ENCODE measurements at regions not wholly inside any gene's neighbourhood (a gene's known extent, or its start where the extent isn't known, plus 50 kb on each side); places are given as distances from the start of the nearest gene placed in this dataset.

- DNase-seq = no peak
- H3K9me3 ChIP-seq = no peaks in the 10 kb centered on the region
- intact Hi-C loops (cut with DNase I; ENCODE audit: low total_unique reads) = no loop called here
- peaks cover 0 to 20% (median 9%) of the 10 kb centered on the region in 4 donors for H3K4me1 ChIP-seq
- no peak overlapping the region for H3K4me3 ChIP-seq
- no peak overlapping the region for H3K27ac ChIP-seq
- H3K36me3 ChIP-seq = no peaks in the 10 kb centered on the region
- no peak for TF ChIP-seq CTCF (IDR thresholded peaks at IDR 0.05)
- no peaks in the 10 kb centered on the region for H3K27me3 ChIP-seq
These were observed 225.7 kb downstream of the BAMBI start for GRCh38 chr10:28903063-28903462.

DNA sequence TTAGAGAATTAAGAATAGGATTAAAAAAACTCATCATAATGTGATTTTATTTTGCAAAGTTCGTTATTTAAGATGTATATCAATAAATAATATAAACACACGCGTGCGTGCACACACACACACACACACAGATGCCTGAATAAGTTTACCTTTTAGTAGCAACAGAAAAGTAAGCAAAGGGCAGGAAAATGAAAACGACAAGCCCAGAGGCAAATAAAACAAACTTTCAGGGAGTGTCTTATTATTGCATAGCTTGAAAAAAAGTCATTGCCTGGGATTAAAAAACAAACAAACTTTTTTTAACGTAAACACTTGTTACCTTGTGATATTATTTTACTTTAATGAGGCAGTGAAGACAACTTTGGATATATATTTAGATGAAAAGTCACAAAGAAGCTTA lies 226.4 kb downstream of the BAMBI start:
- no peak for TF ChIP-seq CTCF (IDR thresholded peaks at IDR 0.05)
- no peak for DNase-seq
- Histone ChIP-seq H3K9me3 (no peaks in the 10 kb centered on the region), H3K27me3 (no peaks in the 10 kb centered on the region), H3K27ac (no peak overlapping the region), H3K36me3 (no peaks in the 10 kb centered on the region), H3K4me3 (no peak overlapping the region), H3K4me1 (peaks cover 0 to 20% (median 9%) of the 10 kb centered on the region in 4 donors)
- intact Hi-C loops (cut with DNase I; ENCODE audit: low total_unique reads) = no loop called here

GRCh38 chr10:28905371-28905770 lies 228.1 kb downstream of the BAMBI start:
- intact Hi-C loops (cut with DNase I; ENCODE audit: low total_unique reads) = no loop called here
- no peaks in the 10 kb centered on the region for H3K36me3 ChIP-seq
- no peak overlapping the region for H3K27ac ChIP-seq
- TF ChIP-seq CTCF (IDR thresholded peaks at IDR 0.05) = no peak
- H3K4me1 ChIP-seq = peaks cover 0 to 23% (median 9%) of the 10 kb centered on the region in 4 donors
- H3K9me3 ChIP-seq = no peaks in the 10 kb centered on the region
- no peak for DNase-seq
- H3K27me3 ChIP-seq = no peaks in the 10 kb centered on the region
- no peak overlapping the region for H3K4me3 ChIP-seq

GRCh38 chr10:28906011-28906411 lies 228.7 kb downstream of the BAMBI start:
- H3K36me3 ChIP-seq = no peaks in the 10 kb centered on the region
- no peaks in the 10 kb centered on the region for H3K9me3 ChIP-seq
- intact Hi-C loops (cut with DNase I; ENCODE audit: low total_unique reads) = no loop called here
- H3K27me3 ChIP-seq = no peaks in the 10 kb centered on the region
- no peak for TF ChIP-seq CTCF (IDR thresholded peaks at IDR 0.05)
- no peak overlapping the region for H3K27ac ChIP-seq
- H3K4me1 ChIP-seq = peaks cover 0 to 30% (median 9%) of the 10 kb centered on the region in 4 donors
- no peak for DNase-seq
- H3K4me3 ChIP-seq = no peak overlapping the region

- DNase-seq = no peak
- H3K27ac ChIP-seq = no peak overlapping the region
- no peak for TF ChIP-seq CTCF (IDR thresholded peaks at IDR 0.05)
- intact Hi-C loops (cut with DNase I; ENCODE audit: low total_unique reads) = no loop called here
- no peak overlapping the region for H3K4me3 ChIP-seq
- H3K4me1 ChIP-seq = peaks cover 0 to 34% (median 11%) of the 10 kb centered on the region in 4 donors
- no peaks in the 10 kb centered on the region for H3K9me3 ChIP-seq
- H3K36me3 ChIP-seq = no peaks in the 10 kb centered on the region
- no peaks in the 10 kb centered on the region for H3K27me3 ChIP-seq
These were observed 229.1 kb downstream of the BAMBI start for GRCh38 chr10:28906415-28906814.

DNA sequence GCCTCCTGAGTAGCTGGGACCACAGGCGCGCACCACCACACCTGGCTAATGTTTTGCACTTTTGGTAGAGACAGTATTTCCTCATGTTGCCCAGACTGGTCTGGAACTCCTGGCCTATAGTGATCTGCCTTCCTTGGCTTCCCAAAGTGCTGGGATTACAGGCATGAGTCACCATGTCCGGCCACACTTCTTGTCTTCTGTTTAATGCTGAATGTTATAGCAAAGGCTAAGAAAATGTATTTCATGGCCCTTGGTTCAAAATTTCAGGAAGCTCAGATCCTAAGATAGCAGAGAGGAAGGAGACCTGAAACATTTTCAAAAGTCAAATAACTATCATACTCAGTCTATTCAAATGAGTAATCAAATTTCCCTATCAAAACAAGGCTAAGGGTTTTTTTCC lies 229.6 kb downstream of the BAMBI start:
- no peaks in the 10 kb centered on the region for H3K9me3 ChIP-seq
- no peak for DNase-seq
- intact Hi-C loops (cut with DNase I; ENCODE audit: low total_unique reads) = no loop called here
- H3K4me1 ChIP-seq = peaks cover 0 to 39% (median 12%) of the 10 kb centered on the region in 4 donors
- no peaks in the 10 kb centered on the region for H3K27me3 ChIP-seq
- no peak overlapping the region for H3K27ac ChIP-seq
- no peak overlapping the region for H3K4me3 ChIP-seq
- H3K36me3 ChIP-seq = no peaks in the 10 kb centered on the region
- no peak for TF ChIP-seq CTCF (IDR thresholded peaks at IDR 0.05)
